ENCODE measurements at regions not wholly inside any gene's neighbourhood (a gene's known extent, or its start where the extent isn't known, plus 50 kb on each side); places are given as distances from the start of the nearest gene placed in this dataset.
"Not testable (repeated sequence)": the region's sequence is repeated elsewhere in the genome, so short reads cannot be mapped to it uniquely, and the experiment has no call there.

DNA sequence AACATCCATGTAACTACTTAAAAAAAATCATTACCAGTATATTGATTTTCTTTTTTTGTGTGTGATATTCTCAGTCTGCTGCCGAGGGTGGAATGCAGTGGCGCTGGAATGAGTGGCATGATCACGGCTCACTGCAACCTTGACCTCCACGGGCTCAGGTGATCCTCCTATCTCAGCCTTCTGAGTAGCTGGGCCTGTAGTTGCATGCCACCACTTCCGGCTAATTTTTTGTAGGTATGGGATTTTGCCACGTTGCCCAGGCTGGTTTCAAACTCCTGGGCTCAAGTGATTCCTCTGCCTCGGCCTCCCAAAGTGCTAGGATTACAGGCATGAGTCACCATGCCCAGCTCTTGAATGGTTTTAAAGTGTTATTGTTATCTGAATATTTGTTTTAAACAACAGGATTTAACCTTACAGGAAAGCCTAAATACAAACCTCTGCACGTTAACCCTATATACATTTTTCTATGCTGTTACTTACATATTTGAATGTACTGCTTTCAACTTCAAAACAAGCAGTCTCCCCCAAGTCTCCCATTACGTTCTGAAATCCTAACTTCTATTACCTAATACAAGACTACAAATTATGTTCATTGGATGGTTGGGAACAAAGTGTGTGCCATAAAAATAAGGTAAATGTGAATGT is 61.7 kb downstream of the KPNA2 start:
- DNase-seq (ENCODE audit: low spot score in 2 of 2), result no peak
- no peak for ATAC-seq
- no peaks in the 10 kb centered on the region for H3K9me3 Mint-ChIP-seq

DNA sequence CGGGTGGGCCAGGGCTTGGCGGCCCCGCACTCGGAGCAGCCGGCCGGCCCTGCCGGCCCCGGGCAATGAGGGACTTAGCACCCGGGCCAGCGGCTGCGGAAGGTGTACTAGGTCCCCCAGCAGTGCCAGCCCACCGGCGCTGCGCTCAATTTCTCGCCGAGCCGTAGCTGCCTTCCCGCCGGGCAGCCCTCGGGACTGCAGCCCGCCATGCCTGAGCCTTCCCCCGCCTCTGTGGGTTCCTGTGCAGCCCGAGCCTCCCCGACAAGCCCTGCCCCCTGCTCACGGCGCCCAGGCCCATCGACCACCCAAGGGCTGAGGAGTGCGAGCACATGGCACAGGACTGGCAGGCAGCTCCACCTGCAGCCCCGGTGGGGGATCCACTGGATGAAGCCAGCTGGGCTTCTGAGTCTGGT is 63.8 kb downstream of the KPNA2 start:
- not testable (repeated sequence) for H3K27ac Mint-ChIP-seq; H3K9me3 Mint-ChIP-seq; ATAC-seq; DNase-seq (ENCODE audit: low spot score in 2 of 2); H3K36me3 Mint-ChIP-seq

More for the DNA sequence above, 61.7 kb downstream of the KPNA2 start:
- Mint-ChIP-seq H3K36me3 (peaks cover 0 to 4% of the 10 kb centered on the region in 2 donors), H3K27ac (no peak overlapping the region)

DNA sequence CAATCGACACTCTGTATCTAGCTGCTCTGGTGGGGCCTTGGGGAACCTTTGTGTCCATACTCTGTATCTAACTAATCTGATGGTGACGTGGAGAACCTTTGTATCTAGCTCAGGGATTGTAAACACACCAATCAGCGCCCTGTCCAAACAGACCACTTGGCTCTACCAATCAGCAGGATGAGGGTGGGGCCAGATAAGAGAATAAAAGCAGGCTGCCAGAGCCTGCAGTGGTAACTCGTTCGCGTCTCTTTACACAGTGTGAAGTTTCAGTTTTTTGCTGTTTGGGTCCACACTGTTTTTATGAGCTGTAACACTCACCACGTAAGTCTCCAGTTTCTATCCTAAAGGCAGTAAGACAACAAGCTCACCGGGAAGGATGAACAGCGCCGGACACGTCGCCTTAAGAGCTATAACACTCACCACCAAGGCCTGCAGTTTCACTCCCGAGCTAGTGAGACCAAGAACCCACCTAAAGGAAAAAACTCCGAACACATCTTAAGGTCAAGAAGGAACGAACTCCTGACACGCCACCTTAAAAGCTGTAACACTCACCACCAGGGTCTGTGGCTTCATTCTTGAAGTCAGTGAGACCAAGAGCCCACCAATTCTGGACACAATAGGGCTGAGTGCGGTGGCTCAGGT is 64.6 kb downstream of the KPNA2 start:
- peaks cover 0 to 7% of the 10 kb centered on the region in 2 donors for H3K36me3 Mint-ChIP-seq
- H3K9me3 Mint-ChIP-seq, result no peaks in the 10 kb centered on the region
- ATAC-seq (no peak), DNase-seq (ENCODE audit: low spot score in 2 of 2) (no peak)
- peak overlapping the region in 1 of 2 donors; percentile 22 for H3K27ac Mint-ChIP-seq

DNA sequence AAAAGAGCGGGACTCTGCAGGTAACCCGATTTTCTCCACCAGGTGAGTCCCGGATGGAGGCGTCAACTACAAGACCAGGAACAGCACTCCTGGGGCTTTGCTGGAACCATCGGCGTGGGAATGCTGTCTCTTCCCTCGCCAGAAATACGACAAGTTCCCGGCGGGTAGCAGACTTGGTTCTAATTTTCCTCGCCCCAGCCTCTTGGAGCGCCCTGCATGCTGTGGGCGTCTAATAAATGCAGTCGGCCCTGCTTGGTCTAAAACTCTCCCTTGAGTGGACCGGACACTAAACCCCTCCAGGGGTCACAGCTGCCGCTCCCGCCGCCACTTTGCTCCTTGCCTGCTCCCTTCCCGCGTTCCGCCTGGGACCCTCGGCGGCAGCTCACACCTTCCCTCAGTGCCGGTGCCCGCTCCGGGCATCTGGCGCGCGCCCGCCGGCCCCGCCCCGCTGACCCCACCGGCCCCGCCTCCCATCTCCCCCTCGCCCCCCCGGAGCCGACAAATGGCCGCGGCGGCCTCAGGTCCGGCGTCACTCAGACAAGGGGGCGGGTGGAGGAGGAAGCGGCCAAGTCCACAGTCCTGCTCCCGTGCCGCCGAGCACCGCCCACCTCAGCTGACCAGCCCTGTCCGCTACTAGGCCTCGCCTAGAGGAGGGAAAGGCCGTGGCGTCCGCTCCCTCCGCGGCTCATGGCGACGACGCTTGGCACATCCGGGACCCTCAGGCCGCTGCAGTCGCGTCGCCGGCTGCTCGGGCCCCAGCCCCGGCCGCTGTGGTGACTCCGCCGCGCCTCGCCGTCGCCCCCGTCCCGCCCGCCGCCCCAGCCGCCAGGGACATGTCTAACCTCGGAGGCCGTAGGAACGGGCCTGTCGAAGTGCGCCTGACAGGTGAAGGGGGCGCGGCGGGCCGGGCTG is 65.8 kb downstream of the KPNA2 start:
- no peaks in the 10 kb centered on the region for H3K9me3 Mint-ChIP-seq
- H3K36me3 Mint-ChIP-seq, result peaks cover 0 to 7% of the 10 kb centered on the region in 2 donors
- H3K27ac Mint-ChIP-seq, result peak overlapping the region; percentile 87 to 90
- ATAC-seq (peak; percentile 82 to 98), DNase-seq (ENCODE audit: low spot score in 2 of 2) (peak; percentile 60 to 88)

DNA sequence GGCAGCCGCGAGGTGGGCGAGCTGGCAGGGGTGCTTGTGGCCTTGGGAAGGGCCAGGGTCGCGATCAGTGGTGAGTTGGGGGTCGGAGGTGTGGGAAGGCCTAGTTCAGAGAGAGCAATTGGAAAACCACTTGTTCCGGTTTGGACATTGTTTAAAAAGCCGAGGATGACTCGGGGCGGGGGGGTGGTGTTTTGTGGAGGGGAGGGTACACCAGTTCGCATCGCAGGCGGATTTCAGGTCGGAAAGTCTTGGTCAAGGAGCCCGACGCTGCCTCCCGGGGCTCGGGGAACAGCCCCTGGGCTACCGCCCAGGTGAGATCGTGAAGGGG is 66.4 kb downstream of the KPNA2 start:
- peak overlapping the region; percentile 87 to 90 for H3K27ac Mint-ChIP-seq
- DNase-seq (ENCODE audit: low spot score in 2 of 2) (no peak), ATAC-seq (peak; percentile 10 to 16)
- peaks cover 0 to 7% of the 10 kb centered on the region in 2 donors for H3K36me3 Mint-ChIP-seq
- no peaks in the 10 kb centered on the region for H3K9me3 Mint-ChIP-seq

DNA sequence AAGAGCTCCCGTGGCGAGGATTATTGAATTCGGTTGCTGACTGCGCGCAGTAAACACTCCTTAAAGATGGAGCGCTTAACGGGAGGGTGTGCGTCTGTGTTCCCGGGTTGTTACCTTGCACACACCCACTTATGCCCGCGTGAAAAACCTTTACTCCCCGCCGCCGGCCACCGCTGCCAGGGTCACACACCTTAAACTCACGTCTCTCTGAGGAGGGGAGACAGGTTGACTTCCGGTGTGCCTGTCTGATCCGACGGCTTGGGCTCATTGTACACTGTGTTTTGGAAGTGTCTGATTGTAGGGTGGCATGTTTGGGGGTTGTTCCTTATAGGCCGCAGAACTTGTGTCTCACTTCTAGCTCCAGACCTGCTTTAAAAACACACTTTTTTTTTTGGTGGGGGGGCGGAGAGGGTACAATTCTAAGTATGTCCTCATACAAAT is 66.8 kb downstream of the KPNA2 start:
- H3K27ac Mint-ChIP-seq, result peak overlapping the region; percentile 87 to 90
- ATAC-seq (peak; percentile 6 to 40), DNase-seq (ENCODE audit: low spot score in 2 of 2) (no peak)
- peaks cover 2 to 7% of the 10 kb centered on the region in 2 donors for H3K36me3 Mint-ChIP-seq
- no peaks in the 10 kb centered on the region for H3K9me3 Mint-ChIP-seq

DNA sequence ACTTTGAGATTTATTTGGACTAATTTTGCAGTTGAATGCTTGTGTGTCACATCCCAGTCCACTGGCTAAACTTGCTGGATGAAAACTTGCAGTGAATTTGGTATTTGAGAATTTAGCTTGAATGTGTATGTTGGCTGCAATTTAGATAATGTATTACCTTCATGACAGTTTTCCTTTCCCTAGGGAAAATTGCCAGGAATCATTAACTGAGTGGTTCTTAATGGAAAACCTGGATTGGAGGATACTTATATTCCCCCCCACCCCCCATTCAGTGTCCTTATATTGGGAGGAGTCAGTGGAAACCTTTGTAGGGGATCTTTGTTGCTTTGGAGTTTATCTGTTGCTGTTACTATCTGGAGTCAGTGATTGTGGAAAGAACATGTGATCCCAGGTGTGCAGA is 67.6 kb downstream of the KPNA2 start:
- DNase-seq (ENCODE audit: low spot score in 2 of 2) (no peak), ATAC-seq (no peak)
- Mint-ChIP-seq H3K36me3 (peaks cover 5 to 7% of the 10 kb centered on the region in 2 donors), H3K27ac (no peak overlapping the region), H3K9me3 (peaks cover 0 to 1% of the 10 kb centered on the region in 2 donors)

DNA sequence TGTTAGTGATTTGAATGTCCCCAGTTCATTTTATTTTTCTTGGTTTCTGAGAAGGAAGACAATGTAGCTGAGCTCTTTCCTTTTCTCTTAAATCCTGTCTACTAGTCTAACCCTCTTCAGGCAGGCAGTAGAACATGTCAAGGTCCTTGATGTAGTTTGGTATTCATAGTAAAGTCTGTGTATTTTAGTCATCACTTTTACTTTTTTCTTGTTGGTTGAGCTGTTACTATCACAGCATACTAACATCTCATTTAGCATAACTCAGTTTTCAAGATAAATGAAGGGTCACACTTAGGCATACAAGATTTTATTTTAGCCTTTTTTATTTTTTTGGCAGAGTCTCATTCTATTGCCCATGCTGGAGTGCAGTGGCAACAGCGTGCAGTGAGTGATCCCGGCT is 70.5 kb downstream of the KPNA2 start:
- Mint-ChIP-seq H3K27ac (no peak overlapping the region), H3K9me3 (peaks cover 0 to 10% of the 10 kb centered on the region in 2 donors), H3K36me3 (peaks cover 7 to 12% of the 10 kb centered on the region in 2 donors)
- DNase-seq (ENCODE audit: low spot score in 2 of 2) (no peak), ATAC-seq (no peak)

DNA sequence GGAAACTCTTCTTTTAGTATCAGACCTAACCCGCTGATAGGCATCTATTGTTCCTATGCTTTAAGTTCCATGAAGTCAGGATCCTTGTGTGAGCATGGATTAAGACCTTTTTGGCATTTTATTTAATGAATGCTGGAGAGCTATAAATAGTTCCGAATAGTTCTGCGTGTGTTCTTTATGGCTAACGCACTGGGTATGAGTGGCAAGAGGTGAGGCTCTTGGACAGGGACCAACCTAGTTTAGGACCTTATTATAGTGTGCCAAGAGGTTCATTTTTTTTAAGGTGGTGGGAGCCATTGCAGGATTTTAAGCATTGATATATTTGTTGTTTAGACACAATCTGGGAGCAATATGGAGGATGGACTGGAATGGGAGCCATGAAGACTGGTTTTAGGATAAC is 71.8 kb downstream of the KPNA2 start:
- Mint-ChIP-seq H3K9me3 (peaks cover 0 to 10% of the 10 kb centered on the region in 2 donors), H3K27ac (no peak overlapping the region), H3K36me3 (peaks cover 2 to 12% of the 10 kb centered on the region in 2 donors)
- ATAC-seq (no peak), DNase-seq (ENCODE audit: low spot score in 2 of 2) (no peak)

DNA sequence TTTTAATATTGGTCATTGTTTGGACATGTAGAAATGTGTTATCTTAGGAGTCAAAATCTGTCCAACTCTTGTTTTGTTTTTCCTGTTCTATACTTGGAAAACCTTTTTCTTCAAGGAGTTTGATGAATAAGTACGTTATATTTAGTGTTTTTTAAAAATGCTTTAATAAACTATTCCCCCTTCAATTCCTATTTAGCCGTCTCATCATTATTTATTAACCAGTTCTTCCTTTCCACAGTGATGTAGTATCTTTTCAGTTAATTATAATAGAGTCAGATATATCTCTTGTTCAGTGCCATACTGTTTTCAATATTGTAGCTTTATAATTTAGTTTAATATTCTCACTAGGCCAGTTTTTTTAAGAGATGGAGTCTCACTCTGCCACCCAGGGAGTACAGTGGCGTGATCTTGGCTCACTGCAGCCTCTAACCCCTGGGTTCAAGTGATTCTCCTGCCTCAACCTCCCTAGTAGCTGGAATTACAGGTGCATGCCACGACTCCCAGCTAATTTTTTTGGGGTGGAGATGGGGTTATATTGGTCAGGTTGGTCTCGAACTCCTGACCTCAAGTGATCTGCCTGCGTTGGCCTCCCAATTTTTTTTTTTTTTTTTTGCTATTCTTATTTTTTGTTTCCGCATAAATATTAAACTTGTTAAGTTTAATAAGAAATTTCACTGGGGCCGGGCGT is 72.9 kb downstream of the KPNA2 start:
- no peak overlapping the region for H3K27ac Mint-ChIP-seq
- DNase-seq (ENCODE audit: low spot score in 2 of 2) (no peak), ATAC-seq (no peak)
- peaks cover 0 to 10% of the 10 kb centered on the region in 2 donors for H3K9me3 Mint-ChIP-seq
- H3K36me3 Mint-ChIP-seq, result peaks cover 0 to 12% of the 10 kb centered on the region in 2 donors

DNA sequence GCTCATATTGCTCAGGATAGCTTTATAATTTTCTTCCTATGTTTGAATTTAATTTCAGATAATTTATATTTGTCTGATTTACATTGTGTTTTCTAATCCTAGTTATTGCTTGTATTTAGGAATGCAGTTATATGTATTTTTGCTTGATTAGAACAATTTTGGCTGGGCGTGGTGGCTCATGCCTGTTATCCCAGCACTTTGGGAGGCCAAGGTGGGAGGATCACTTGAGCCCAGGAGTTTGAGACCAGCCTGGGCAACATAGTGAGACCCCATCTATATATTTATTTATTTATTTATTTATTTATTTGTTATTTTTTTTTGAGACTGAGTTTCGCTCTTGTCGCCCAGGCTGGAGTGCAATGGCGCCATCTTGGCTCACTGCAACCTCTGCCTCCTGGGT is 73.9 kb downstream of the KPNA2 start:
- H3K27ac Mint-ChIP-seq; DNase-seq (ENCODE audit: low spot score in 2 of 2); H3K9me3 Mint-ChIP-seq; ATAC-seq: not testable (repeated sequence)
- H3K36me3 Mint-ChIP-seq, result peaks cover 0 to 12% of the 10 kb centered on the region in 2 donors

DNA sequence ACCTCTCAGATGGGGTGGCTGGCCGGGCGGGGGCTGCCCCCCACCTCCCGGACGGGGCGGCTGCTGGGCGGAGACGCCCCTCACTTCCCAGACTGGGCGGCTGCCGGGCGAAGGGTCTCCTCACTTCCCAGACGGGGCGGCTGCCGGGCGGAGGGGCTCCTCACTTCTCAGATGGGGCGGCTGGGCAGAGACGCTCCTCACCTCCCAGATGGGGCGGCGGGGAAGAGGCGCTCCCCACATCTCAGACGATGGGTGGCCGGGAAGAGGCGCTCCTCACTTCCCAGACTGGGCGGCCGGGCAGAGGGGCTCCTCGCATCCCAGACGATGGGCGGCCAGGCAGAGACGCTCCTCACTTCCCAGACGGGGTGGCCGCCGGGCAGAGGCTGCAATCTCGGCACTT is 80.7 kb downstream of the KPNA2 start:
- H3K36me3 Mint-ChIP-seq; H3K27ac Mint-ChIP-seq; DNase-seq (ENCODE audit: low spot score in 2 of 2); H3K9me3 Mint-ChIP-seq; ATAC-seq: not testable (repeated sequence)

DNA sequence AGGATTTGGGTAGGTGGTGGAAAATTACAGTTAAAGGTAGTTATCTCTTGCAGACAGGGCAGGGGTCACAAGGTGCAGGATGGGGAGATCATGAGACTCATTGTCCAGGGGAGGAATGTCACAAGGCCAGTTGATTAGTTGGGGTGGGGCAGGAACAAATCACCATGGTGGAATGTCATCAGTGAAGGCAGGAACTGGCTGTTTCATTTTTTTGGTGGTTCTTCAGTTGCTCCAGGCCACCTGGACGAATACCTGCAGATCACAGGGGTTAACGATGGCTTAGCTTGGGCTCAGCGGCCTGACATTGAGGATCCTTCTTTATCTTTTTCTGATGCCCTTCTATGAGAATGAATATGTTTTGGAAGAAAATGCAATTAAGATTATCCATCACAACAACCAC is 87.1 kb downstream of the KPNA2 start:
- H3K9me3 Mint-ChIP-seq, result peaks cover 0 to 6% of the 10 kb centered on the region in 2 donors
- DNase-seq (ENCODE audit: low spot score in 2 of 2) (no peak), ATAC-seq (no peak)
- no peak overlapping the region for H3K27ac Mint-ChIP-seq
- peaks cover 0 to 10% of the 10 kb centered on the region in 2 donors for H3K36me3 Mint-ChIP-seq

DNA sequence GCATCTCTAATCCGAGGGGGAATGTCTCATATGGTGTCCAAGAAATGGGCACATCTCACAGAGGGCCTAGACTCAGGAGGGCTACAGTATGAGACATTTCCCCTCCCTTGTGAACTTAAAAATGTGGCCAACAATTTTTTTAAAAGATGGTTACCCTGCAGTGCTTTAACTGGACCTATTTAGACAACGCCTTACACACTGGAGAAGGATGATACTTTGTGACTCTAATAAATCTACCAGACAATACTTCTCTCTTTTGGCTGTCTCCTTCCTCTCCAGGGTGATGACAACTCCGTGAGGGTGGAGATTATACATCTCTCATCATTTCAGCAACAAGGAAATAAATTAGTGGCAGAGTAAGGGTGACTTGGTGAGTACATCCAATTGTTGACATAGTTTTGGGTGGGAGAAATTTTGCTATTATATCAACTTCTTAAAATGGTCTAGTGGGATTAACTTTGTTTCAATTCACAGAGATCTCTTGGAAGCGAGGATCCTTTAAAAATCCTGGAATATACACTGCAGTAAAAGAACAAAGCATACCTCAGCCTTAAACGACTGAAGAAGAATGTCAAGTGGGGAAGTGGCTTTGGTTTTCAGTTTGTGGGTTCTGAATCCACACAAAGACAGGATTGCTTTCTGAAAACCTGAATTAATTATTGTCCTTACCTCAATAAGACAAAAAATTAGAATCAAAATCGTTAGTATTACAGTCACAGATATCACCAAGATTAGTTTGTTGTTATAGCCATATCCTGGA is 89.8 kb downstream of the KPNA2 start:
- H3K9me3 Mint-ChIP-seq, result peaks cover 0 to 6% of the 10 kb centered on the region in 2 donors
- peaks cover 0 to 10% of the 10 kb centered on the region in 2 donors for H3K36me3 Mint-ChIP-seq
- no peak for ATAC-seq
- peak overlapping the region in 1 of 2 donors; percentile 45 for H3K27ac Mint-ChIP-seq
- no peak for DNase-seq (ENCODE audit: low spot score in 2 of 2)

DNA sequence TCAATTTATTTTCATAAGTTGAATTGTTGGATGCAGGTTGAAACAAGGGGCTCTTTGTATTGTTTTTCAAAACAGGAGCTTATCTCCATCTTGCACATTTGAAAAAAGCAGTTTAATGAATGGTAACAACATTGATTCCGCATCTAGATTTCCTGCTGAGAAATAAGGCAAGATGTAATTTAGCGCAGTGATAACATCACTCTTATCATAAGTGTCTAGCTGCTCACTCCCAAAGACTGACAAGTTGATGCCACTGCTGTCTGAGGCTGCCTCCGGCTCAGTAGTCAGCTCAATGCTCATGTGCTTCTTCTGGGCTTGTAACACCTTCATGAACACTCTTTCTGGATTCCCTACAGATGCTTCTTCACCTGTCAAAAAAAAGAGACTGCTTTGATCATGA is 92.4 kb downstream of the KPNA2 start:
- H3K27ac Mint-ChIP-seq, result no peak overlapping the region
- no peaks in the 10 kb centered on the region for H3K9me3 Mint-ChIP-seq
- ATAC-seq (no peak), DNase-seq (ENCODE audit: low spot score in 2 of 2) (no peak)
- peaks cover 0 to under 1% of the 10 kb centered on the region in 2 donors for H3K36me3 Mint-ChIP-seq

DNA sequence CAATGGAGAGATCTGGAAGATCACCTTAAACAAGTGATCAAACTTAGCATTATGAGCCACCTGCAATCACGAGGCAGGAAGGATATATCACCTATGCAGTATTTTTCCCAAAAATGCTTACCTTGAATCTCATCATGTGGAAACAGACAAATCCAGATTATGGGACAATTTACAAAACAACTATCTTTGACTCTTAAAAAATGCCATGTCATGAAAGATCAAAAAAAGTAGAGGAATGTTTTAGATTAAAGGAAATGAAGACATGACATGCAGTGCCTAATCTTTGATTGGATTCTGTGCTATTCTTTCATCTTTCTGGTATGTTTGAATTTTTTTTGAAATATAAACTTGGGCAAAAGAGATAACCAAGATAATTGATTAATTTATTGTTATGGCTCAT is 95.9 kb downstream of the KPNA2 start:
- ATAC-seq, result no peak
- no peak for DNase-seq (ENCODE audit: low spot score in 2 of 2)
- no peaks in the 10 kb centered on the region for H3K36me3 Mint-ChIP-seq
- no peak overlapping the region for H3K27ac Mint-ChIP-seq
- no peaks in the 10 kb centered on the region for H3K9me3 Mint-ChIP-seq

All from activated naive CD4-positive, alpha-beta T cell treated with anti-CD3 and anti-CD28 coated beads, Interleukin-2, amount 50 U/mL, for 72 hours (primary cell).